BJ (cell line): ENCODE measurements at regions not wholly inside any gene's neighbourhood (a gene's known extent, or its start where the extent isn't known, plus 50 kb on each side); places are given as distances from the start of the nearest gene placed in this dataset.
"Not testable (repeated sequence)": the region's sequence is repeated elsewhere in the genome, so short reads cannot be mapped to it uniquely, and the experiment has no call there.

Experiments
- CTCF ChIA-PET: fragments of 350-600 bp; formaldehyde crosslinking; extraction: SDS; loops from one replicate; lab custom pipeline; 2021; ENCODE audit warnings: antibody characterized with exemption, inconsistent platforms; lab: Yijun Ruan, JAX
- POLR2A ChIA-PET: fragments of 300-600 bp; sonication (Branson Sonifier 250); formaldehyde crosslinking; extraction: SDS; loops from one replicate; lab custom pipeline; 2021; ENCODE audit warnings: antibody characterized with exemption; lab: Charles Lee
- DNase-seq: peaks from one replicate; pipeline ENCODE4 v3.0.0-alpha.2; 2011; ENCODE audit warnings: low read depth
- H3K27me3 ChIP-seq: 2 replicates; pipeline ENCODE4 v1.6.0; 2011; ENCODE audit warnings: low read length; ENCODE audit not compliant: control insufficient read depth, insufficient read depth
- H3K36me3 ChIP-seq: 2 replicates; pipeline ENCODE4 v1.5.1; 2011; ENCODE audit warnings: low read length; ENCODE audit not compliant: control insufficient read depth, insufficient read depth
- H3K4me3 ChIP-seq: 2 replicates; pipeline ENCODE4 v1.5.1; 2011; ENCODE audit warnings: low read depth, mild to moderate bottlenecking, control low read depth, low read length
- CTCF ChIP-seq: IDR thresholded peaks from 2 replicates; pipeline ENCODE4 v1.5.1; 2011; ENCODE audit warnings: low read depth, mild to moderate bottlenecking, control low read depth, inconsistent platforms, low read length, moderate library complexity; ENCODE audit not compliant: insufficient read depth

GRCh38 chr12:23281295-23281694 lies 656.3 kb downstream of the ETNK1 start:
- Histone ChIP-seq H3K27me3 (no peaks in the 10 kb centered on the region), H3K36me3 (no peaks in the 10 kb centered on the region), H3K4me3 (no peak overlapping the region)
- TF ChIP-seq CTCF: no peak
- POLR2A ChIA-PET: no interaction called here
- DNase-seq: no peak
- CTCF ChIA-PET: no interaction called here

- ChIA-PET CTCF (no interaction called here), POLR2A (no interaction called here)
- Histone ChIP-seq H3K4me3 (no peak overlapping the region), H3K36me3 (no peaks in the 10 kb centered on the region), H3K27me3 (no peaks in the 10 kb centered on the region)
- no peak for DNase-seq
- no peak for TF ChIP-seq CTCF
These were observed 657.7 kb downstream of the ETNK1 start for GRCh38 chr12:23282701-23283100.

- H3K4me3 ChIP-seq, DNase-seq, H3K36me3 ChIP-seq, H3K27me3 ChIP-seq, POLR2A ChIA-PET, CTCF ChIA-PET: not testable (repeated sequence)
These were observed 661.0 kb downstream of the ETNK1 start for GRCh38 chr12:23285764-23286530.

- no peak for DNase-seq
- Histone ChIP-seq H3K36me3 (no peaks in the 10 kb centered on the region), H3K4me3 (no peak overlapping the region), H3K27me3 (no peaks in the 10 kb centered on the region)
- CTCF ChIA-PET: no interaction called here
- POLR2A ChIA-PET: no interaction called here
- no peak for TF ChIP-seq CTCF
These were observed 658.7 kb downstream of the SOX5 start for GRCh38 chr12:23290627-23291330.

- POLR2A ChIA-PET: no interaction called here
- Histone ChIP-seq H3K27me3 (no peaks in the 10 kb centered on the region), H3K4me3 (no peak overlapping the region), H3K36me3 (no peaks in the 10 kb centered on the region)
- no peak for DNase-seq
- TF ChIP-seq CTCF: no peak
- CTCF ChIA-PET: no interaction called here
These were observed 646.2 kb downstream of the SOX5 start for GRCh38 chr12:23303220-23303619.
